ENCODE measurements at regions not wholly inside any gene's neighbourhood (a gene's known extent, or its start where the extent isn't known, plus 50 kb on each side); places are given as distances from the start of the nearest gene placed in this dataset.

- TF ChIP-seq CTCF (optimal IDR thresholded peaks at IDR 0.05 in 1 of 3, IDR thresholded peaks at IDR 0.05 in 1 of 3, conservative IDR thresholded peaks at IDR 0.05 in 1 of 3; ENCODE audit: extremely low read depth in 1 of 3, insufficient read depth in 2 of 3, low read length in 3 of 3) (no peak), EZH2 (IDR thresholded peaks at IDR 0.05; ENCODE audit: low read length) (no peak)
These were observed 166.8 kb downstream of the TMEM200C start for GRCh38 chr18:5728531-5728930.

Measured in keratinocyte (primary cell).